Testis (tissue), 2 donors: ENCODE measurements at regions not wholly inside any gene's neighbourhood (a gene's known extent, or its start where the extent isn't known, plus 50 kb on each side); places are given as distances from the start of the nearest gene placed in this dataset.

Experiments
- POLR2A ChIP-seq: fragments of 450-650 bp; IDR thresholded peaks from one replicate; pipeline ENCODE4 v1.6.1; 2017; ENCODE audit warnings: antibody characterized with exemption, mild to moderate bottlenecking, moderate library complexity
- TF ChIP-seq, protein P1 (sequence below), 3 experiments: fragments of 450-650 bp in 2 of 3; fragments of 200-600 bp in 1 of 3; sonication (generic) in 1 of 3; IDR thresholded peaks; one replicate each; pipeline ENCODE4 v1.5.1; 2016 to 2019; ENCODE audit warnings: antibody characterized with exemption in 3 of 3, mild to moderate bottlenecking in 2 of 3, moderate library complexity in 1 of 3

DNA sequence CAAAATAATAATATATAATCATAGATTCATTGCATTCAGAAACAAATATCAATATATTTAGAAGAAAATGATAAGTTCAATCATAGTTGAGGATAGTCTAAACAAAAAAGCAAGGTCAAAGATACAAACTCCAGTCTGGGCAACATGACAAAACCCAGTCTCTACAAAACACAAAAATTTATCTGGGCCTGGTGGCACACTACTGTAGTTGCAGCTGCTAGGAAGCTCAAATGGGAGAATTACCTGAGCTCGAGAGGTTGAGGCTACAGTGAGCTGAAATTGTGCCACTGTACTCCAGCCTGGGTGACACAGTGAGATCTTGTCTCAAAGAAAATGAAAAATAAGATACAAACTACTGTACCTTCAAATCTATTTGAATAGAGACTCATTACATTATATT lies 52.7 kb upstream of the ANXA10 start:
- TF ChIP-seq POLR2A, result no peak
- TF ChIP-seq, protein P1, sequence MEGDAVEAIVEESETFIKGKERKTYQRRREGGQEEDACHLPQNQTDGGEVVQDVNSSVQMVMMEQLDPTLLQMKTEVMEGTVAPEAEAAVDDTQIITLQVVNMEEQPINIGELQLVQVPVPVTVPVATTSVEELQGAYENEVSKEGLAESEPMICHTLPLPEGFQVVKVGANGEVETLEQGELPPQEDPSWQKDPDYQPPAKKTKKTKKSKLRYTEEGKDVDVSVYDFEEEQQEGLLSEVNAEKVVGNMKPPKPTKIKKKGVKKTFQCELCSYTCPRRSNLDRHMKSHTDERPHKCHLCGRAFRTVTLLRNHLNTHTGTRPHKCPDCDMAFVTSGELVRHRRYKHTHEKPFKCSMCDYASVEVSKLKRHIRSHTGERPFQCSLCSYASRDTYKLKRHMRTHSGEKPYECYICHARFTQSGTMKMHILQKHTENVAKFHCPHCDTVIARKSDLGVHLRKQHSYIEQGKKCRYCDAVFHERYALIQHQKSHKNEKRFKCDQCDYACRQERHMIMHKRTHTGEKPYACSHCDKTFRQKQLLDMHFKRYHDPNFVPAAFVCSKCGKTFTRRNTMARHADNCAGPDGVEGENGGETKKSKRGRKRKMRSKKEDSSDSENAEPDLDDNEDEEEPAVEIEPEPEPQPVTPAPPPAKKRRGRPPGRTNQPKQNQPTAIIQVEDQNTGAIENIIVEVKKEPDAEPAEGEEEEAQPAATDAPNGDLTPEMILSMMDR (IDR thresholded peaks at IDR 0.05), result no peak
